ENCODE measurements at regions not wholly inside any gene's neighbourhood (a gene's known extent, or its start where the extent isn't known, plus 50 kb on each side); places are given as distances from the start of the nearest gene placed in this dataset.
A peak's percentile ranks its signal among the peaks of the same experiment; 100 is the strongest.

DNA sequence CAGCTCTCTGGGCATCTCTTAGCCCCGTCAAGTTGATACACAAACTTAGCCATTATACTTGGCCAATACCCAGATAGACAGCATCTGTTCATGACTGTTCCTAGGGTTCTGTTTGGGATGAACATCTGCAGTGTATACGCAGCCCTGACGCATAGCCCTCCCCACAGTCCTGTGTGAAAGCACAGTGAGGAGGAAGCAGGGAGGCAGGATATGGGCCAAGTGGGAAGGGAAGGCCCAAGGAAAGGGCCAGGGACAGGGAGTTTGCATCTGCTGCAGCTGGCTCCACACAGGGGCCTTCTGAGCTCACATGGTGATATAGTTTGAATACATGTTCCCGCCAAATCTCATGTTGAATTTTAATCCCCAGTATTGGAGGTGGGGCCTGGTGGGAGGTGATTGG, 80.2 kb downstream of the CMPK2 start:
- WGBS, 2 experiments (ENCODE audit: extremely low coverage in 1 of 2, insufficient coverage in 1 of 2, insufficient read length in 1 of 2, insufficient replicate concordance in 2 of 2, low coverage in 1 of 2, low lambda C conversion rate in 2 of 2, missing lambda C conversion rate in 1 of 2), result 78% methylated on average over 4 of the region's 4 CpGs; no CpG with 5 or more reads in 1 of the 2 experiments
- CTCF ChIA-PET (ENCODE audit: partially characterized antibody), result interaction anchor here (0.6 to 1.3 kb wide), 3 partner anchors 12 to 432 kb away, joined by 3 to 4 read pairs (median 3); no protein-coding TSS in a partner anchor

More for the DNA sequence above, 80.2 kb downstream of the CMPK2 start:
- H2BK120ac ChIP-seq (replicated peaks; ENCODE audit: low read depth, low read length), result no peak overlapping the region
- H3K79me2 ChIP-seq (ENCODE audit: control insufficient read depth in 1 of 2, insufficient read depth in 2 of 2, low read length in 2 of 2), result no peaks in the 10 kb centered on the region
- H2BK5ac ChIP-seq (ENCODE audit: low read depth, low read length), result no peak overlapping the region
- no peak overlapping the region for H3K4me3 ChIP-seq (ENCODE audit: extremely low read depth in 1 of 4, insufficient read depth in 2 of 4, low read depth in 3 of 4, low read length in 4 of 4)
- H3K56ac ChIP-seq (replicated peaks; ENCODE audit: insufficient read length, low read depth, low read length), result no peak overlapping the region
- FAIRE-seq (no peak), DNase-seq (ENCODE audit: low read depth in 1 of 2, low spot score in 2 of 2) (no peak)
- H2AK5ac ChIP-seq (ENCODE audit: low read depth, low read length), result no peak overlapping the region
- no peaks in the 10 kb centered on the region for H3K23me2 ChIP-seq (ENCODE audit: low read depth, low read length)
- no peak overlapping the region for H3K9ac ChIP-seq (replicated peaks in 1 of 4; ENCODE audit: extremely low read depth in 1 of 4, low read depth in 3 of 4, low read length in 3 of 4)
- no peaks in the 10 kb centered on the region for H3K9me3 ChIP-seq (ENCODE audit: insufficient read depth in 2 of 2, low read depth in 1 of 2, low read length in 1 of 2)
- no peaks in the 10 kb centered on the region for H4K20me1 ChIP-seq (replicated peaks in 1 of 2; ENCODE audit: control insufficient read depth in 1 of 2, insufficient read depth in 2 of 2, low read length in 2 of 2)
- H3K4me2 ChIP-seq (ENCODE audit: insufficient read depth in 1 of 2, low read depth in 2 of 2, low read length in 2 of 2), result no peak overlapping the region
- H3K27me3 ChIP-seq (replicated peaks in 1 of 4; ENCODE audit: control insufficient read depth in 3 of 4, extremely low read depth in 1 of 4, insufficient read depth in 3 of 4, low read length in 3 of 4), result no peaks in the 10 kb centered on the region
- no peak overlapping the region for H4K91ac ChIP-seq (replicated peaks; ENCODE audit: insufficient read length, low read length)
- no peak overlapping the region for H2BK20ac ChIP-seq (ENCODE audit: low read length)
- H3K4ac ChIP-seq (replicated peaks; ENCODE audit: insufficient read length, low read depth, low read length), result no peak overlapping the region
- TF ChIP-seq, protein P1, sequence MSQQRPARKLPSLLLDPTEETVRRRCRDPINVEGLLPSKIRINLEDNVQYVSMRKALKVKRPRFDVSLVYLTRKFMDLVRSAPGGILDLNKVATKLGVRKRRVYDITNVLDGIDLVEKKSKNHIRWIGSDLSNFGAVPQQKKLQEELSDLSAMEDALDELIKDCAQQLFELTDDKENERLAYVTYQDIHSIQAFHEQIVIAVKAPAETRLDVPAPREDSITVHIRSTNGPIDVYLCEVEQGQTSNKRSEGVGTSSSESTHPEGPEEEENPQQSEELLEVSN (IDR thresholded peaks at IDR 0.05), result peak; percentile 36; the same call in 1 of the 2 replicates
- TF ChIP-seq TBP (IDR thresholded peaks at IDR 0.05; ENCODE audit: low read depth, low read length), result no peak
- no peak for TF ChIP-seq CHD1 (IDR thresholded peaks at IDR 0.05; ENCODE audit: low read depth, low read length)
- no peak for TF ChIP-seq TAF1 (IDR thresholded peaks at IDR 0.05; ENCODE audit: low read depth, low read length)
- TF ChIP-seq KDM1A (IDR thresholded peaks at IDR 0.05; ENCODE audit: borderline replicate concordance, low read length), result no peak
- no peak for TF ChIP-seq FOSL1 (IDR thresholded peaks at IDR 0.05; ENCODE audit: insufficient read depth, low read depth, low read length)
- no peaks in the 10 kb centered on the region for H3K79me1 ChIP-seq (ENCODE audit: low read depth, low read length)
- H4K5ac ChIP-seq (ENCODE audit: insufficient read length, low read depth, low read length), result no peak overlapping the region
- H2BK15ac ChIP-seq (ENCODE audit: low read length), result no peak overlapping the region
- H2BK12ac ChIP-seq (ENCODE audit: low read depth, low read length), result no peak overlapping the region
- no peaks in the 10 kb centered on the region for H3K4me1 ChIP-seq (replicated peaks in 1 of 4; ENCODE audit: control insufficient read depth in 3 of 4, insufficient read depth in 4 of 4, low read length in 3 of 4)
- no peak overlapping the region for H3K23ac ChIP-seq (ENCODE audit: insufficient read length)
- no peak overlapping the region for H3K14ac ChIP-seq (ENCODE audit: insufficient read length)
- POLR2A ChIA-PET (ENCODE audit: partially characterized antibody), result no interaction called here
- no peaks in the 10 kb centered on the region for H3K36me3 ChIP-seq (ENCODE audit: control insufficient read depth in 2 of 4, insufficient read depth in 4 of 4, low read length in 3 of 4)
- H3K18ac ChIP-seq (ENCODE audit: extremely low read depth, low read length), result no peak overlapping the region
- no peak overlapping the region for H3K27ac ChIP-seq (ENCODE audit: low read depth, low read length)
- no peak overlapping the region for H2AFZ ChIP-seq (ENCODE audit: low read length)
- H4K8ac ChIP-seq (ENCODE audit: extremely low read depth, insufficient read depth, low read length), result no peak overlapping the region

Data from H1 (cell line).